HEK293 (cell line): ENCODE measurements at regions not wholly inside any gene's neighbourhood (a gene's known extent, or its start where the extent isn't known, plus 50 kb on each side); places are given as distances from the start of the nearest gene placed in this dataset.
"Not testable (repeated sequence)": the region's sequence is repeated elsewhere in the genome, so short reads cannot be mapped to it uniquely, and the experiment has no call there.

Experiments
- CTCF ChIA-PET: fragments of 350-600 bp; formaldehyde crosslinking; extraction: SDS; loops from one replicate; lab custom pipeline; 2021; ENCODE audit warnings: antibody characterized with exemption; lab: Yijun Ruan, JAX
- POLR2A ChIA-PET: fragments of 300-600 bp; formaldehyde crosslinking; extraction: SDS; loops from one replicate; lab custom pipeline; 2020; ENCODE audit warnings: antibody characterized with exemption, inconsistent platforms; lab: Yijun Ruan, JAX
- H3K27ac ChIP-seq: fragments of 200-500 bp; sonication (Bioruptor generic); 2 replicates; pipeline ENCODE4 v1.5.1; 2014; ENCODE audit warnings: low read depth, low read length, control low read depth, inconsistent platforms; ENCODE audit errors: extremely low read depth
- H3K36me3 ChIP-seq, 2 experiments: fragments of 200-500 bp in 1 of 2; sonication (Bioruptor generic) in 1 of 2; 1 replicate in 1 of 2; 2 replicates in 1 of 2; pipeline ENCODE4 v1.5.1; 2014 to 2017; ENCODE audit warnings: inconsistent platforms in 2 of 2, low read length in 2 of 2; ENCODE audit not compliant: control insufficient read depth in 2 of 2, insufficient read depth in 1 of 2
- H3K4me1 ChIP-seq: fragments of 200-500 bp; sonication (Bioruptor generic); 2 replicates; pipeline ENCODE4 v1.5.1; 2014; ENCODE audit warnings: mild to moderate bottlenecking, low read length, inconsistent platforms; ENCODE audit not compliant: control insufficient read depth, insufficient read depth
- H3K4me3 ChIP-seq: 2 replicates; pipeline ENCODE4 v1.5.1; 2011; ENCODE audit warnings: low read depth, mild to moderate bottlenecking, control low read depth, low read length, moderate library complexity
- H3K9me3 ChIP-seq: fragments of 200-500 bp; sonication (Bioruptor generic); 2 replicates; pipeline ENCODE4 v1.5.1; 2014; ENCODE audit warnings: low read depth, low read length, inconsistent platforms; ENCODE audit not compliant: control insufficient read depth, insufficient read depth
- SP3 ChIP-seq: fragments of 450-650 bp; formaldehyde crosslinking; IDR thresholded peaks from 2 replicates; pipeline ENCODE4 v1.5.1; 2016; ENCODE audit warnings: missing biosample characterization, missing genetic modification characterization
- ZBTB21 ChIP-seq: fragments of 450-650 bp; formaldehyde crosslinking; IDR thresholded peaks from 2 replicates; pipeline ENCODE4 v1.5.1; 2017; ENCODE audit warnings: missing biosample characterization, missing genetic modification characterization
- ZNF175 ChIP-seq: fragments of 450-650 bp; formaldehyde crosslinking; IDR thresholded peaks from 2 replicates; pipeline ENCODE4 v1.5.1; 2016; ENCODE audit warnings: missing biosample characterization, missing genetic modification characterization
- ZNF311 ChIP-seq: fragments of 450-650 bp; formaldehyde crosslinking; IDR thresholded peaks from 2 replicates; pipeline ENCODE4 v1.5.1; 2017; ENCODE audit warnings: missing biosample characterization, missing genetic modification characterization, borderline replicate concordance
- ZNF555 ChIP-seq: fragments of 450-650 bp; formaldehyde crosslinking; conservative IDR thresholded peaks from 2 replicates; pipeline ENCODE4 v1.5.1; 2017; ENCODE audit warnings: missing biosample characterization, mild to moderate bottlenecking, missing genetic modification characterization, inconsistent platforms
- ZNF670 ChIP-seq: fragments of 450-650 bp; formaldehyde crosslinking; IDR thresholded peaks from 2 replicates; pipeline ENCODE4 v1.5.1; 2016; ENCODE audit warnings: missing biosample characterization, missing genetic modification characterization, low read depth
- ZNF701 ChIP-seq: fragments of 450-650 bp; formaldehyde crosslinking; IDR thresholded peaks from 2 replicates; pipeline ENCODE4 v1.5.1; 2016; ENCODE audit warnings: missing biosample characterization, missing genetic modification characterization
- TF ChIP-seq, protein P1 (sequence below): fragments of 450-650 bp; formaldehyde crosslinking; IDR thresholded peaks from 2 replicates; pipeline ENCODE4 v1.5.1; 2016; ENCODE audit warnings: missing biosample characterization, missing genetic modification characterization
- TF ChIP-seq, protein P2 (sequence below): fragments of 450-650 bp; formaldehyde crosslinking; IDR thresholded peaks from 2 replicates; pipeline ENCODE4 v1.5.1; 2016; ENCODE audit warnings: missing biosample characterization, missing genetic modification characterization
- TF ChIP-seq, protein P3 (sequence below): fragments of 450-650 bp; formaldehyde crosslinking; conservative IDR thresholded peaks from 2 replicates; pipeline ENCODE4 v1.5.1; 2016; ENCODE audit warnings: low read depth, missing biosample characterization, missing genetic modification characterization
- TF ChIP-seq, protein P4 (sequence below): fragments of 450-650 bp; formaldehyde crosslinking; IDR thresholded peaks from 2 replicates; pipeline ENCODE4 v1.5.1; 2016; ENCODE audit warnings: missing biosample characterization, missing genetic modification characterization
- TF ChIP-seq, protein P5 (sequence below): fragments of 450-650 bp; formaldehyde crosslinking; IDR thresholded peaks from 2 replicates; pipeline ENCODE4 v1.5.1; 2016; ENCODE audit warnings: missing biosample characterization, missing genetic modification characterization, borderline replicate concordance

DNA sequence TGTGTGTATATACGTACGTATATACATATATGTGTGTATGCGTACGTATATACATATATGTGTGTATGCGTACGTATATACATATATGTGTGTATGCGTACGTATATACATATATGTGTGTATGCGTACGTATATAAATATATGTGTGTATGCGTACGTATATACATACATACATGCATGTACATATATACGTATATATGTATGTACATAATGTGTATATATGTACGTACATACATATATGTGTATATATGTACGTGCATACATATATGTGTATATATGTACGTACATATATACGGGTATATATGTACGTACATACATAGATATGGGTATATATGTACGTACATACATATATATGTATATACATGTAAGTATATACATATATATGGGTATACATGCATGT, 332.1 kb downstream of the CRPPA start (continued):
- TF ChIP-seq, protein P1, sequence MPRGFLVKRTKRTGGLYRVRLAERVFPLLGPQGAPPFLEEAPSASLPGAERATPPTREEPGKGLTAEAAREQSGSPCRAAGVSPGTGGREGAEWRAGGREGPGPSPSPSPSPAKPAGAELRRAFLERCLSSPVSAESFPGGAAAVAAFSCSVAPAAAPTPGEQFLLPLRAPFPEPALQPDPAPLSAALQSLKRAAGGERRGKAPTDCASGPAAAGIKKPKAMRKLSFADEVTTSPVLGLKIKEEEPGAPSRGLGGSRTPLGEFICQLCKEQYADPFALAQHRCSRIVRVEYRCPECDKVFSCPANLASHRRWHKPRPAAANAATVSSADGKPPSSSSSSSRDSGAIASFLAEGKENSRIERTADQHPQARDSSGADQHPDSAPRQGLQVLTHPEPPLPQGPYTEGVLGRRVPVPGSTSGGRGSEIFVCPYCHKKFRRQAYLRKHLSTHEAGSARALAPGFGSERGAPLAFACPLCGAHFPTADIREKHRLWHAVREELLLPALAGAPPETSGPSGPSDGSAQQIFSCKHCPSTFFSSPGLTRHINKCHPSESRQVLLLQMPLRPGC (tag by site-specific recombination) = no peak
- no peak for TF ChIP-seq ZBTB21

DNA sequence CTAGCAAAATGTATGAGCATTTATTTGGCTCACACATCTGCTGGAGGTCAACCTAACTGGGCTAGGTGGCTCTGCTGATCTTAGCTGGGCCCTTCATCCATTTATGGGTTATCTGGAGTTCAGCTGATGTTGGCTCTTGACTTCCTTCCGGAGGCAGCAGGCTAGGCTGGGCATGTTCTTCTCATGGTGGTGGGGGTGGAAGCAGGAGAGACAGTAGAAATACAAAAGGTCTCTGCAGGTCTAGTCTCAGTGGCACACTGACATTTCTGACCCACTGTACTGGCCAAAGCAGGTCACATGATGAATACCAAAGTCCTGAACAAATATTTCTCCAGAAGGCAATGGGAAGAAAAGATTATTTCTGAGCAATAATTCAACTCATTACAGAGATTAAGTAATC, 334.6 kb downstream of the CRPPA start:
- Histone ChIP-seq H3K36me3 (no peaks in the 10 kb centered on the region), H3K27ac (no peak overlapping the region), H3K4me1 (peaks cover 3% of the 10 kb centered on the region; the same call in 1 of the 2 replicates), H3K4me3 (no peak overlapping the region), H3K9me3 (no peaks in the 10 kb centered on the region)
- POLR2A ChIA-PET = no interaction called here
- TF ChIP-seq ZNF555 (no peak), ZNF311 (tag by site-specific recombination) (no peak), ZNF175 (no peak)
- TF ChIP-seq, protein P2, sequence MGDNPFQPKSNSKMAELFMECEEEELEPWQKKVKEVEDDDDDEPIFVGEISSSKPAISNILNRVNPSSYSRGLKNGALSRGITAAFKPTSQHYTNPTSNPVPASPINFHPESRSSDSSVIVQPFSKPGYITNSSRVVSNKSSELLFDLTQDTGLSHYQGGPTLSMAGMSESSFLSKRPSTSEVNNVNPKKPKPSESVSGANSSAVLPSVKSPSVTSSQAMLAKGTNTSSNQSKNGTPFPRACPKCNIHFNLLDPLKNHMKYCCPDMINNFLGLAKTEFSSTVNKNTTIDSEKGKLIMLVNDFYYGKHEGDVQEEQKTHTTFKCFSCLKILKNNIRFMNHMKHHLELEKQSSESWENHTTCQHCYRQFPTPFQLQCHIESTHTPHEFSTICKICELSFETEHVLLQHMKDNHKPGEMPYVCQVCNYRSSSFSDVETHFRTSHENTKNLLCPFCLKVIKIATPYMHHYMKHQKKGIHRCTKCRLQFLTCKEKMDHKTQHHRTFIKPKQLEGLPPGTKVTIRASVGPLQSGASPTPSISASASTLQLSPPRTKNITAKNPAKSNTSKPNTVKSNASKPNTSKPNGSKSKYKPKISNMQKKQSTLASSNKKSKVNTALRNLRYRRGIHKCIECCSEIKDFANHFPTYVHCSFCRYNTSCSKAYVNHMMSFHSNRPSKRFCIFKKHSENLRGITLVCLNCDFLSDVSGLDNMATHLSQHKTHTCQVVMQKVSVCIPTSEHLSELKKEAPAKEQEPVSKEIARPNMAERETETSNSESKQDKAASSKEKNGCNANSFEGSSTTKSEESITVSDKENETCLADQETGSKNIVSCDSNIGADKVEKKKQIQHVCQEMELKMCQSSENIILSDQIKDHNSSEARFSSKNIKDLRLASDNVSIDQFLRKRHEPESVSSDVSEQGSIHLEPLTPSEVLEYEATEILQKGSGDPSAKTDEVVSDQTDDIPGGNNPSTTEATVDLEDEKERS = no peak
- TF ChIP-seq, protein P3, sequence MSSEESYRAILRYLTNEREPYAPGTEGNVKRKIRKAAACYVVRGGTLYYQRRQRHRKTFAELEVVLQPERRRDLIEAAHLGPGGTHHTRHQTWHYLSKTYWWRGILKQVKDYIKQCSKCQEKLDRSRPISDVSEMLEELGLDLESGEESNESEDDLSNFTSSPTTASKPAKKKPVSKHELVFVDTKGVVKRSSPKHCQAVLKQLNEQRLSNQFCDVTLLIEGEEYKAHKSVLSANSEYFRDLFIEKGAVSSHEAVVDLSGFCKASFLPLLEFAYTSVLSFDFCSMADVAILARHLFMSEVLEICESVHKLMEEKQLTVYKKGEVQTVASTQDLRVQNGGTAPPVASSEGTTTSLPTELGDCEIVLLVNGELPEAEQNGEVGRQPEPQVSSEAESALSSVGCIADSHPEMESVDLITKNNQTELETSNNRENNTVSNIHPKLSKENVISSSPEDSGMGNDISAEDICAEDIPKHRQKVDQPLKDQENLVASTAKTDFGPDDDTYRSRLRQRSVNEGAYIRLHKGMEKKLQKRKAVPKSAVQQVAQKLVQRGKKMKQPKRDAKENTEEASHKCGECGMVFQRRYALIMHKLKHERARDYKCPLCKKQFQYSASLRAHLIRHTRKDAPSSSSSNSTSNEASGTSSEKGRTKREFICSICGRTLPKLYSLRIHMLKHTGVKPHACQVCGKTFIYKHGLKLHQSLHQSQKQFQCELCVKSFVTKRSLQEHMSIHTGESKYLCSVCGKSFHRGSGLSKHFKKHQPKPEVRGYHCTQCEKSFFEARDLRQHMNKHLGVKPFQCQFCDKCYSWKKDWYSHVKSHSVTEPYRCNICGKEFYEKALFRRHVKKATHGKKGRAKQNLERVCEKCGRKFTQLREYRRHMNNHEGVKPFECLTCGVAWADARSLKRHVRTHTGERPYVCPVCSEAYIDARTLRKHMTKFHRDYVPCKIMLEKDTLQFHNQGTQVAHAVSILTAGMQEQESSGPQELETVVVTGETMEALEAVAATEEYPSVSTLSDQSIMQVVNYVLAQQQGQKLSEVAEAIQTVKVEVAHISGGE (tag by site-specific recombination) = no peak
- CTCF ChIA-PET = no interaction called here

DNA sequence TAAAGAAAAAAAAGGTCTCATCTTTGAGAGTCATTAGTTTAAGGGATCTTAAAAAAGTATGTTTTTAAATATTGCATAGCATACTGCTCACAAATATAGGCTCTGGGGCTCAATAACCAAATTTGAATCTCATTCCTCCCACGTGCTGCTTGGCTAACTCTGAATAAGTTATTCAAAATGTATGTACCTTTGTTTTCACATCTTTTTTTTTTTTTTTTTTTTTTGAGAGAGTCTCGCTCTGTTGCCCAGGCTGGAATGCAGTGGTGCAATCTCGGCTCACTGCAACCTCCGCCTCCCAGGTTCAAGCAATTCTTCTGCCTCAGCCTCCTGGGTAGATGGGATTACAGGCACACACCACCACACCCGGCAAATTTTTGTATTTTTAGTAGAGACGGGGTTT, 335.6 kb downstream of the CRPPA start:
- H3K4me3 ChIP-seq, H3K9me3 ChIP-seq, H3K27ac ChIP-seq, CTCF ChIA-PET, POLR2A ChIA-PET, H3K4me1 ChIP-seq, H3K36me3 ChIP-seq: not testable (repeated sequence)

DNA sequence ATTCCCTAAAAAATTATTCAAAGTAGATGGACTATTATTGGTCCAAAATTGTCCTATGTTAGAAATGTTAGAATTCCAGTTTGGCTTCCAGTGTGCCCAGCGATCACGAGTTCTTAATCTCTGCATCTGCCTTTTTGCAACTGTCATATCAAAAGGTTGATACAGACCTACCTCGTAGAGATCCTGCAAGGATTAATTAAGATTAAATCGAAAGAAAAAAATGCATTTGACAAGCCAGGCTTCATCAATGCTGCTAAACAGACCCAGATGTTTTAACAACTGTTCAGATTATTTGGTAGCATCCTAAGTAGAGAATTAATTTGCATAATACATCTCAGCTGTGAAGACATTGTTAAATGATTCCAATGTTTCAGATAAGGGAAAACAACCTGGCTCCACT, 336.5 kb downstream of the CRPPA start:
- Histone ChIP-seq H3K4me3 (no peak overlapping the region), H3K9me3 (no peaks in the 10 kb centered on the region), H3K27ac (no peak overlapping the region), H3K4me1 (peaks cover 3% of the 10 kb centered on the region; the same call in 1 of the 2 replicates), H3K36me3 (no peaks in the 10 kb centered on the region)
- POLR2A ChIA-PET = no interaction called here
- CTCF ChIA-PET = interaction anchor here (0.8 kb wide), 1 partner anchor 12 kb away, joined by 3 read pairs; no protein-coding TSS in a partner anchor
- TF ChIP-seq SP3 (tag by site-specific recombination) (no peak), ZNF701 (tag by site-specific recombination) (no peak), ZNF311 (tag by site-specific recombination) (no peak), ZNF670 (tag by site-specific recombination) (no peak)
- TF ChIP-seq, protein P4, sequence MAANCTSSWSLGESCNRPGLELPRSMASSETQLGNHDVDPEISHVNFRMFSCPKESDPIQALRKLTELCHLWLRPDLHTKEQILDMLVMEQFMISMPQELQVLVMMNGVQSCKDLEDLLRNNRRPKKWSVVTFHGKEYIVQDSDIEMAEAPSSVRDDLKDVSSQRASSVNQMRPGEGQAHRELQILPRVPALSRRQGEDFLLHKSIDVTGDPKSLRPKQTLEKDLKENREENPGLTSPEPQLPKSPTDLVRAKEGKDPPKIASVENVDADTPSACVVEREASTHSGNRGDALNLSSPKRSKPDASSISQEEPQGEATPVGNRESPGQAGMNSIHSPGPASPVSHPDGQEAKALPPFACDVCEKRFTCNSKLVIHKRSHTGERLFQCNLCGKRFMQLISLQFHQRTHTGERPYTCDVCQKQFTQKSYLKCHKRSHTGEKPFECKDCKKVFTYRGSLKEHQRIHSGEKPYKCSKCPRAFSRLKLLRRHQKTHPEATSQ = no peak
- TF ChIP-seq, protein P5, sequence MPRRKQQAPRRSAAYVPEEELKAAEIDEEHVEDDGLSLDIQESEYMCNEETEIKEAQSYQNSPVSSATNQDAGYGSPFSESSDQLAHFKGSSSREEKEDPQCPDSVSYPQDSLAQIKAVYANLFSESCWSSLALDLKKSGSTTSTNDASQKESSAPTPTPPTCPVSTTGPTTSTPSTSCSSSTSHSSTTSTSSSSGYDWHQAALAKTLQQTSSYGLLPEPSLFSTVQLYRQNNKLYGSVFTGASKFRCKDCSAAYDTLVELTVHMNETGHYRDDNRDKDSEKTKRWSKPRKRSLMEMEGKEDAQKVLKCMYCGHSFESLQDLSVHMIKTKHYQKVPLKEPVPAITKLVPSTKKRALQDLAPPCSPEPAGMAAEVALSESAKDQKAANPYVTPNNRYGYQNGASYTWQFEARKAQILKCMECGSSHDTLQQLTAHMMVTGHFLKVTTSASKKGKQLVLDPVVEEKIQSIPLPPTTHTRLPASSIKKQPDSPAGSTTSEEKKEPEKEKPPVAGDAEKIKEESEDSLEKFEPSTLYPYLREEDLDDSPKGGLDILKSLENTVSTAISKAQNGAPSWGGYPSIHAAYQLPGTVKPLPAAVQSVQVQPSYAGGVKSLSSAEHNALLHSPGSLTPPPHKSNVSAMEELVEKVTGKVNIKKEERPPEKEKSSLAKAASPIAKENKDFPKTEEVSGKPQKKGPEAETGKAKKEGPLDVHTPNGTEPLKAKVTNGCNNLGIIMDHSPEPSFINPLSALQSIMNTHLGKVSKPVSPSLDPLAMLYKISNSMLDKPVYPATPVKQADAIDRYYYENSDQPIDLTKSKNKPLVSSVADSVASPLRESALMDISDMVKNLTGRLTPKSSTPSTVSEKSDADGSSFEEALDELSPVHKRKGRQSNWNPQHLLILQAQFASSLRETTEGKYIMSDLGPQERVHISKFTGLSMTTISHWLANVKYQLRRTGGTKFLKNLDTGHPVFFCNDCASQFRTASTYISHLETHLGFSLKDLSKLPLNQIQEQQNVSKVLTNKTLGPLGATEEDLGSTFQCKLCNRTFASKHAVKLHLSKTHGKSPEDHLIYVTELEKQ (tag by site-specific recombination) = no peak
